Endothelial cell of umbilical vein (primary cell): ENCODE measurements at regions not wholly inside any gene's neighbourhood (a gene's known extent, or its start where the extent isn't known, plus 50 kb on each side); places are given as distances from the start of the nearest gene placed in this dataset.

Experiments
- BruUV-seq: library from RNA; stranded (reverse); fragments of 400-500 nt; replicated peaks from 2 replicates; lab custom pipeline; 2021; lab: Mats Ljungman, UMichigan
- CTCF ChIA-PET: fragments of 300-600, 350-600 bp; sonication (Branson Sonifier 250); formaldehyde crosslinking; loops from one replicate; lab custom pipeline; 2021; ENCODE audit warnings: antibody characterized with exemption, inconsistent platforms; lab: Charles Lee
- POLR2A ChIA-PET: fragments of 300-600, 350-600 bp; sonication (Branson Sonifier 250); formaldehyde crosslinking; loops from one replicate; lab custom pipeline; 2021; ENCODE audit warnings: antibody characterized with exemption, inconsistent platforms; lab: Charles Lee
- DNase-seq: peaks from one replicate; pipeline ENCODE4 v3.0.0-alpha.2; 2011; ENCODE audit warnings: low read depth, low spot score
- FAIRE-seq: peaks from 2 replicates; lab custom pipeline; 2011; peaks lifted over from hg19 to GRCh38; lab: Jason Lieb, UNC
- H2AFZ ChIP-seq: 2 replicates; pipeline ENCODE4 v1.6.0; 2012; ENCODE audit warnings: low read depth, low read length, control low read depth, inconsistent platforms
- H3K27ac ChIP-seq: 2 replicates; pipeline ENCODE4 v1.5.1; 2011; ENCODE audit warnings: low read depth, mild to moderate bottlenecking, control low read depth, low read length, moderate library complexity; ENCODE audit not compliant: insufficient read depth
- H3K27me3 ChIP-seq, 2 experiments: 2 replicates each; pipeline versions ENCODE4 v1.6.0 to v1.6.1; 2011; ENCODE audit warnings: low read length in 2 of 2, mixed read lengths in 1 of 2; ENCODE audit not compliant: control insufficient read depth in 2 of 2, insufficient read depth in 2 of 2
- H3K36me3 ChIP-seq, 2 experiments: 2 replicates in 1 of 2; 3 replicates in 1 of 2; pipeline ENCODE4 v1.5.1; 2011; ENCODE audit warnings: low read length in 2 of 2, mild to moderate bottlenecking in 1 of 2, moderate library complexity in 1 of 2; ENCODE audit not compliant: control insufficient read depth in 2 of 2, insufficient read depth in 2 of 2; ENCODE audit errors: extremely low read depth in 1 of 2
- H3K4me1 ChIP-seq: 3 replicates; pipeline ENCODE4 v1.5.1; 2011; ENCODE audit warnings: mild to moderate bottlenecking, low read length; ENCODE audit not compliant: control insufficient read depth, insufficient read depth; ENCODE audit errors: extremely low read depth
- H3K4me2 ChIP-seq: 2 replicates; pipeline ENCODE4 v1.6.1; 2011; ENCODE audit warnings: low read length, control low read depth, mixed read lengths; ENCODE audit not compliant: insufficient read depth
- H3K4me3 ChIP-seq, 3 experiments: fragments of 200-600 bp in 1 of 3; sonication (generic), shearing (Covaris generic) in 1 of 3; replicated peaks in 1 of 3; 2 replicates each; pipeline ENCODE4 v1.5.1; 2011 to 2016; ENCODE audit warnings: control low read depth in 3 of 3, low read length in 3 of 3, mild to moderate bottlenecking in 2 of 3, inconsistent platforms in 1 of 3, low read depth in 1 of 3, moderate library complexity in 1 of 3; ENCODE audit not compliant: insufficient read depth in 1 of 3
- H3K79me2 ChIP-seq: 2 replicates; pipeline ENCODE4 v1.6.0; 2012; ENCODE audit warnings: low read length, inconsistent platforms; ENCODE audit not compliant: control insufficient read depth, insufficient read depth
- H3K9ac ChIP-seq: replicated peaks from 2 replicates; pipeline ENCODE3; 2011; ENCODE audit warnings: low read length, control low read depth; ENCODE audit not compliant: insufficient read depth; ENCODE audit errors: extremely low read depth
- H3K9me1 ChIP-seq: replicated peaks from 3 replicates; pipeline ENCODE4 v1.6.0; 2011; ENCODE audit warnings: mild to moderate bottlenecking, low read length; ENCODE audit not compliant: control insufficient read depth, insufficient read depth; ENCODE audit errors: extremely low read depth
- H3K9me3 ChIP-seq: replicated peaks from 2 replicates; pipeline ENCODE4 v1.5.1; 2012; ENCODE audit warnings: low read length, inconsistent platforms; ENCODE audit not compliant: control insufficient read depth, insufficient read depth
- H4K20me1 ChIP-seq: replicated peaks from 2 replicates; pipeline ENCODE3; 2011; ENCODE audit warnings: mild to moderate bottlenecking, low read length; ENCODE audit not compliant: control insufficient read depth, insufficient read depth; ENCODE audit errors: extremely low read depth
- EZH2 ChIP-seq: IDR thresholded peaks from 2 replicates; pipeline ENCODE4 v1.6.1; 2012; ENCODE audit warnings: borderline replicate concordance, low read depth, mild to moderate bottlenecking, moderate library complexity, low read length, inconsistent platforms; ENCODE audit not compliant: severe bottlenecking
- FOS ChIP-seq: IDR thresholded peaks from 2 replicates; pipeline ENCODE4 v1.6.1; 2011; ENCODE audit warnings: mild to moderate bottlenecking, low read length, moderate library complexity, borderline replicate concordance; ENCODE audit not compliant: insufficient read depth
- GATA2 ChIP-seq: IDR thresholded peaks from 2 replicates; pipeline ENCODE4 v1.7.0; 2011; ENCODE audit warnings: low read depth, mild to moderate bottlenecking, moderate library complexity, mixed read lengths, low read length; ENCODE audit not compliant: insufficient read length, insufficient read depth
- JUN ChIP-seq: IDR thresholded peaks from 2 replicates; pipeline ENCODE4 v1.6.1; 2011; ENCODE audit warnings: borderline replicate concordance, low read depth; ENCODE audit not compliant: insufficient read length, insufficient read depth
- MAX ChIP-seq: IDR thresholded peaks from 2 replicates; pipeline ENCODE4 v1.6.1; 2011; ENCODE audit not compliant: insufficient read depth, insufficient read length
- MYC ChIP-seq: IDR thresholded peaks from one replicate; pipeline ENCODE4 v1.6.1; 2011; ENCODE audit warnings: mild to moderate bottlenecking, low read depth, low read length
- POLR2A ChIP-seq: IDR thresholded peaks from 2 replicates; pipeline ENCODE4 v1.6.1; 2012; ENCODE audit warnings: low read depth, mild to moderate bottlenecking, control low read depth, low read length
- POLR2AphosphoS5 ChIP-seq: IDR thresholded peaks from 2 replicates; pipeline ENCODE4 v1.6.1; 2012; ENCODE audit warnings: low read depth, mild to moderate bottlenecking, control low read depth, low read length, moderate library complexity; ENCODE audit not compliant: insufficient read depth
- dilution Hi-C: fragments of 300-500 bp; cut with MboI; formaldehyde crosslinking; loops from one replicate; pipeline ENCODE4 v1.15.0; 2019; ENCODE audit warnings: low sequenced_read_pairs; ENCODE audit not compliant: extremely low pct_ligation_motif_present
- intact Hi-C: fragments of 100-400 bp; cut with micrococcal nuclease; formaldehyde crosslinking; loops from one replicate; pipeline ENCODE4 v1.10.0; 2022
- TF ChIP-seq, protein P1 (sequence below), 2 donors: IDR thresholded peaks; 1 replicate in 1 of 2; 2 replicates in 1 of 2; pipeline ENCODE4 v1.5.1; 2011; ENCODE audit warnings: low read length in 2 of 2, mild to moderate bottlenecking in 2 of 2, moderate library complexity in 2 of 2, control low read depth in 1 of 2, inconsistent platforms in 1 of 2, low read depth in 1 of 2; ENCODE audit not compliant: insufficient read depth in 1 of 2; ENCODE audit errors: extremely low read depth in 1 of 2

- Histone ChIP-seq H3K9me3 (no peaks in the 10 kb centered on the region), H3K9ac (no peak overlapping the region), H3K4me3 (no peak overlapping the region), H3K4me1 (no peaks in the 10 kb centered on the region), H4K20me1 (no peaks in the 10 kb centered on the region), H3K36me3 (no peaks in the 10 kb centered on the region), H3K79me2 (no peaks in the 10 kb centered on the region), H3K4me2 (no peak overlapping the region), H2AFZ (no peak overlapping the region), H3K27ac (no peak overlapping the region), H3K27me3 (no peaks in the 10 kb centered on the region), H3K9me1 (no peaks in the 10 kb centered on the region)
- DNase-seq (no peak), FAIRE-seq (no peak)
- BruUV-seq = no TSS peak
- ChIA-PET CTCF (no interaction called here), POLR2A (no interaction called here)
- intact Hi-C loops = no loop called here
- dilution Hi-C loops = no loop called here
- TF ChIP-seq, protein P1, sequence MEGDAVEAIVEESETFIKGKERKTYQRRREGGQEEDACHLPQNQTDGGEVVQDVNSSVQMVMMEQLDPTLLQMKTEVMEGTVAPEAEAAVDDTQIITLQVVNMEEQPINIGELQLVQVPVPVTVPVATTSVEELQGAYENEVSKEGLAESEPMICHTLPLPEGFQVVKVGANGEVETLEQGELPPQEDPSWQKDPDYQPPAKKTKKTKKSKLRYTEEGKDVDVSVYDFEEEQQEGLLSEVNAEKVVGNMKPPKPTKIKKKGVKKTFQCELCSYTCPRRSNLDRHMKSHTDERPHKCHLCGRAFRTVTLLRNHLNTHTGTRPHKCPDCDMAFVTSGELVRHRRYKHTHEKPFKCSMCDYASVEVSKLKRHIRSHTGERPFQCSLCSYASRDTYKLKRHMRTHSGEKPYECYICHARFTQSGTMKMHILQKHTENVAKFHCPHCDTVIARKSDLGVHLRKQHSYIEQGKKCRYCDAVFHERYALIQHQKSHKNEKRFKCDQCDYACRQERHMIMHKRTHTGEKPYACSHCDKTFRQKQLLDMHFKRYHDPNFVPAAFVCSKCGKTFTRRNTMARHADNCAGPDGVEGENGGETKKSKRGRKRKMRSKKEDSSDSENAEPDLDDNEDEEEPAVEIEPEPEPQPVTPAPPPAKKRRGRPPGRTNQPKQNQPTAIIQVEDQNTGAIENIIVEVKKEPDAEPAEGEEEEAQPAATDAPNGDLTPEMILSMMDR (IDR thresholded peaks at IDR 0.05; ENCODE audit: extremely low read depth in 1 of 2, insufficient read depth in 1 of 2, low read depth in 1 of 2, low read length in 2 of 2) = no peak
- no peak for TF ChIP-seq MAX
- TF ChIP-seq POLR2AphosphoS5 = no peak
- TF ChIP-seq JUN = no peak
- TF ChIP-seq POLR2A = no peak
- TF ChIP-seq EZH2 = no peak
- TF ChIP-seq FOS = no peak
- TF ChIP-seq MYC = no peak
- TF ChIP-seq GATA2 = no peak
These were observed 179.9 kb downstream of the GAS1 start for GRCh38 chr9:86767373-86767772.
